Fibroblast of lung (primary cell): ENCODE measurements at regions not wholly inside any gene's neighbourhood (a gene's known extent, or its start where the extent isn't known, plus 50 kb on each side); places are given as distances from the start of the nearest gene placed in this dataset.

ENCODE experiments used
- EZH2 ChIP-seq: IDR thresholded peaks from 2 replicates; pipeline ENCODE4 v1.5.1; 2012; ENCODE audit warnings: low read length, control low read depth, mild to moderate bottlenecking; ENCODE audit errors: missing control alignments
- TF ChIP-seq, protein P1 (sequence below), 2 donors: IDR thresholded peaks in 1 of 2; conservative IDR thresholded peaks in 1 of 2; 1 replicate in 1 of 2; 2 replicates in 1 of 2; pipeline ENCODE4 v1.5.1; 2011 to 2012; ENCODE audit warnings: low read length in 2 of 2, control low read depth in 1 of 2, inconsistent platforms in 1 of 2, low read depth in 1 of 2, mild to moderate bottlenecking in 1 of 2

DNA sequence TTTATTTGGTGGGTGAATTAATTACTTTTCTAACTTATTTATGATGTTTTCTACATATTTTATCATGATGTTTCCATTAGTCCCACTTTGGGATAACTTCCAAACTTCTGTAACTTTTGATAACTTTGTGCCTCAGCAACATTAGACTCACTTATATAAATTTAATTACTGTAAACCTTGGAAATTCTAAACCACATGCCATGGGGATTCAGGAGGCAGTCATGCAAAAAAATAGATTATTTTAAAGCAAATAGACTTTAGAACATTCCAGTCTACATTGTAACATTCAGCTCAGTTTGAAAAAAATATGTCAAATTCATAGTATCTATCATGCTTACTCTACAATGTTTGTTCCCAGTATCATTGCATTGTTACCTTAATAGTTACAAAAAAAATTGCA, 728.5 kb upstream of the NRXN1 start:
- TF ChIP-seq, protein P1, sequence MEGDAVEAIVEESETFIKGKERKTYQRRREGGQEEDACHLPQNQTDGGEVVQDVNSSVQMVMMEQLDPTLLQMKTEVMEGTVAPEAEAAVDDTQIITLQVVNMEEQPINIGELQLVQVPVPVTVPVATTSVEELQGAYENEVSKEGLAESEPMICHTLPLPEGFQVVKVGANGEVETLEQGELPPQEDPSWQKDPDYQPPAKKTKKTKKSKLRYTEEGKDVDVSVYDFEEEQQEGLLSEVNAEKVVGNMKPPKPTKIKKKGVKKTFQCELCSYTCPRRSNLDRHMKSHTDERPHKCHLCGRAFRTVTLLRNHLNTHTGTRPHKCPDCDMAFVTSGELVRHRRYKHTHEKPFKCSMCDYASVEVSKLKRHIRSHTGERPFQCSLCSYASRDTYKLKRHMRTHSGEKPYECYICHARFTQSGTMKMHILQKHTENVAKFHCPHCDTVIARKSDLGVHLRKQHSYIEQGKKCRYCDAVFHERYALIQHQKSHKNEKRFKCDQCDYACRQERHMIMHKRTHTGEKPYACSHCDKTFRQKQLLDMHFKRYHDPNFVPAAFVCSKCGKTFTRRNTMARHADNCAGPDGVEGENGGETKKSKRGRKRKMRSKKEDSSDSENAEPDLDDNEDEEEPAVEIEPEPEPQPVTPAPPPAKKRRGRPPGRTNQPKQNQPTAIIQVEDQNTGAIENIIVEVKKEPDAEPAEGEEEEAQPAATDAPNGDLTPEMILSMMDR (conservative IDR thresholded peaks at IDR 0.05 in 1 of 2, IDR thresholded peaks at IDR 0.05 in 1 of 2; ENCODE audit: low read depth in 1 of 2, low read length in 2 of 2), result no peak
- TF ChIP-seq EZH2, result no peak
